Stromal cell of bone marrow (primary cell): ENCODE measurements at regions not wholly inside any gene's neighbourhood (a gene's known extent, or its start where the extent isn't known, plus 50 kb on each side); places are given as distances from the start of the nearest gene placed in this dataset.
A peak's percentile ranks its signal among the peaks of the same experiment; 100 is the strongest.
"Not testable (repeated sequence)": the region's sequence is repeated elsewhere in the genome, so short reads cannot be mapped to it uniquely, and the experiment has no call there.

Source experiments
- DNase-seq: peaks from one replicate; pipeline ENCODE4 v3.0.0-alpha.2; 2012; ENCODE audit warnings: low read depth

DNA sequence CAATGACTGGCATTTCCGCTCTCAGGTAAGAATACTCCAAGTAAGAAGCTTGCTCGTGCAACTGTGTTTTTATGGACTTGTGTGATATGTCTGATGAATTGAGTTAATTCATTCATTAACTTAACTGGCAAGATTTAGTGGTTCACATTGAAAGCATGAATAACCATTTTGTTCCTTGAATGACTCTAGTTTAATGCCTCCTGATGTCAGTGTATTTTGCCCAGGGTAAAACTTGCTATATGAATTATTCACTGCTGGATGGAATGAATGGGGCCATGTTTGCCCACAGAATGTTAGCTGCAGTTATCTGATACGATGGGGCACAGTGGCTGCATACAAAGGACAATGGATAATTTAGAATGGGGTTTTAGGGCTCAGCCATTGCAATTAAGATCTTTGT, 124.1 kb downstream of the ZNF365 start:
- no peak for DNase-seq

- not testable (repeated sequence) for DNase-seq
These were observed 125.9 kb downstream of the ZNF365 start for GRCh38 chr10:62500116-62500515.

DNA sequence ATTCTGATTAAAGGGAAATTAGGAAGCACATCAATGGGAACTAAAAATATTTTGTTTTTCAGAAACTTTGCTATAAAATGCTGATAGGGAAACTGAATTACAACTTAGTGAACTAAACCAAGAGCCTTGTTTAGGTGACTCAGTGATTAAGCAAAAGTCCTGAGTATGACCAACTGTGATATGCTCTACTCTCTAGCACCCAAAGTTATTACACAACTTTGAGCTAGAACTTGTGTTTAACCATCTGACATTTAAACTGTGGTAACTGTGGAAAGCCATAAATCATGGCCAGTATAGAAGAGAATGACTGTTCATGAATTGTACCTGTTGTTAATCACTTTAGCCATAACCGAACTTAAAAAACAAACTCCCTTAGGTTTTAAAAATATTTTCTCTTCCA, 127.4 kb downstream of the ZNF365 start:
- peak; percentile 23 for DNase-seq

GRCh38 chr10:62502995-62503613, 128.9 kb downstream of the ZNF365 start:
- DNase-seq, result peak; percentile 37

- DNase-seq, result no peak
These were observed 129.7 kb downstream of the ZNF365 start for GRCh38 chr10:62503872-62504271.

GRCh38 chr10:62506371-62506770, 132.2 kb downstream of the ZNF365 start:
- no peak for DNase-seq

DNA sequence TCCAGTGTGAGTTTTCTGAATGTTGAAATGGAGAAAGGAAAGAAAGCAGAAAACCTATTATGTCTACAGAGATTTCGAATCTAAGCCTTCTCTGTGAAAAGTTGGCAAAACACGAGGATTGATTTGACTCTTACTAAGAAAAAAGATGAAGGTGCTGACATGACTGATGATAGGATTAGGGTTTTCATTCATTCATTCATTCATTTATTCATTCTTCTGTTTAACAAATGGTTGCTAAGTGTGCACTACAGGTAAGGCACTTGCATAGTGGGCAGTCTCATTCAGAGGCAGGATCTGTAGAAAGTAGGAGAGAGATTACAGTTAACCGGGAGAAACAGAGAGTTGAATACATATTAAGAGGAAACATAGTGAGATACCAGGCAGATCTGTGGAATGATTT, 137.1 kb downstream of the ZNF365 start:
- DNase-seq, result no peak

DNA sequence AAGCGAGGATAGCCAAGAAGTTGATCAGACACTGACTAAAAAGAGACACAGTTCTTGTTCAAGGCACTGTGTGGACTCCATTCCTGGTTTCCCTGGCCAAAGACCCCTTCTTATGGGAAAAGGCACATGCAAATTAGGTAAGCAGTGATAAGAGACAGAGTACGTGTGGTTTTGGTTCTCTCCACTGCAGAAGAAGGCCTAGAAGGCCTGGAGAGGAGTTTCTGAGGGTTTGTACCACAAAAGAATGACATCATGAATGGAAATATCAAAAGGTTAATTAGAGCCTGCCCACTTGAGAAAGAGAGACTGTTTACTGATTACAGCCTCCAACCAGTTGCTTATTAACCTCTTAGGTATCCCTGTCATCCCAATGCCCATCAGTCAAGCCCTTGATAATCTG, 137.5 kb downstream of the ZNF365 start:
- DNase-seq, result no peak

DNA sequence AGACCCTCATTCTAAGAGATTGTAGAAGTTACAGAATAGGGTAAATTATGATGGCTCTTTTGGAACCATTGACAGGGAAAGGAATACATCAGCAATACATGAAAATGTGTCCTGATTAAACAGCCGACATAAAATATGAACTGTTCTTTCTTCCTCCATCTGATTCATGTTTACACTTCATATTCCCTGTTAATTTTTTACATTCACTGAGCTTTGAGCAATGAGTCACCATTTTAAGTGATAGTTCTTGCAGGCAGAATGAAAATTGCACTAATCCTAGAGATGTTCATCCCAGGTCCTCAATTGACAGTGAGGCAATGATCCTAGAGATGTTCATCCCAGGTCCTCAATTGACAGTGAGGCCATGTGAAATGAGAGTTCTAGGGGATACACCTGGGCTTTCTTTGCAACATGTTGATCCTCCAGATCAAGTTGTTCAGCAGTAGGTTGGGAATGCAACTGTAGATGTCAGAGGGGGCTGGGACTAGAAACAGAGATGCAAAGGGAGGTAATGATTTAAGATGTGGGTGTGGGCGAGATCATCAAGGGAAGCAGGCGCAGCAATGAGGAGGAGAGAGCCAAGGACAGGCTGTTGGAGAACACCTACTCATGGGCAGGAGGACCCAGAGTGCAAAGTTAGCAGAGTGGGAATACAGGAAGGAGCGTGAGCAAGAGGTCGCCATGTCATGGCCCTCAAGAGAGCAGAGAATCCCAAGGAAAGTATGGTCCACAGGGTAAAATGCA, 138.7 kb downstream of the ZNF365 start:
- no peak for DNase-seq

DNA sequence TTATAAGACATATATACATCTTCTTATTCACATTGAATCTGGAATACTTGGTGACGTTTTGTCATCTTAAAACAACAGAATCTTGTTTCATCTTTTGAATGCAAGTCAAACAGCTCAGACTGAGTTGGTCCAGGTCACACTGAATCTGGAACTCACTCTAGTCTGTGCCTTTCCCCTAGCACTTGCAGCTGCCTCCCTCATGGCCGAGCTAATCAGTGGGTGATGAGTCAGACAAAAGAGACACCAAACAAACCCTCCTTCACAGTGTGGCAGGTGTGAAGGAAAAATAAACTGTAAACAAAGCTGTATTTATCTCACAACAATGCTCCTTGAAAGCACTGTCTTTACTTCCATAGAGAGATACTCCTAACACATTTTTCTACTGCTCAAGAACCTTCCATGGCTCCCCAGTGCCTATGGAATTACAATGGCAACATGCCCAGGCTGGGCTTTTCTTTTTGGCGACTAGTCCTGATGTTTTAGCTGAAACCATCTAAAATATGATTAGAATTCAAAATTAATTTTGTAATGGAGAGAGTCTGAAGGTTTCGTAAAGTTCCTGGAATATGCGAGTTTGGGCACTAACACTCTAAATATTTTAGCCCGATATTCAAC, 140.0 kb downstream of the ZNF365 start:
- no peak for DNase-seq

DNA sequence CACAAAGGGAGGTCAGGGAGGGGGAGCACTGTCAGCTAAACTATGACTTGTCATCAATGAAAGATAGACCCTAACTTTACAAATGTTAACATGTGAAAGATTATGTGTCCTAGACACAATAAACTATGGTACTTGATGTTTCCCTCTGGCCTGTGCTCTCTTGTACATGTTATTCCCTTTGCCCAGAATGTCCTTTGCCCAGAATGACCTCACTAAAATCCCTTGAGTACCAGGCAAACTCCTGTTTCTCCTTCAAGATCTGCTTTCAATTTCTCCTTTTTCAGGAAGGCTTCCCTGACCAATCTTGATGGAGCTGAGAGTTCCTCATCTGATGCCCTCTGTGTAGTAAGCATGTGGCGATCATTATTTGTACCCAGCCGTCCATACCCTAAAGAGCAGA, 143.1 kb downstream of the ZNF365 start:
- DNase-seq, result no peak

- DNase-seq, result no peak
These were observed 153.1 kb downstream of the ZNF365 start for GRCh38 chr10:62527019-62527827.

DNA sequence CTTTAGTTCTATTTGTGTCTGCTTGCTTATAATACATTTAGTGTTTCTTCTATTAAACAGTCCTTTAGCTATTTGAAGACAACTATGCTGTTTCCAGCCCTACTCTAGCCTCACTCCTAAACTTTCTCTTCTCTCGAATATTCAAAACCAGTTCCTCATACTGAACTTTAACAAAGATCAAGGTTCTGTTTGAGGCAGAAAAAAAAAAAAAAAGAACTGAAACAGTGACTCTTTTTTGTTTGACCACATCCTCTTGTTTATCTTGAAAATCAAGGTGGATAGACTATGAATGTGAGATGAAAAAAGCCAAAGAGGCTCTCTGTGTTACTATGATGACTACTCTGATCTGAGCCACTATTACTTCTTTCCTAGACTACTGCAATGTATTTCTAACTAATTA, 154.3 kb downstream of the ZNF365 start:
- no peak for DNase-seq

DNA sequence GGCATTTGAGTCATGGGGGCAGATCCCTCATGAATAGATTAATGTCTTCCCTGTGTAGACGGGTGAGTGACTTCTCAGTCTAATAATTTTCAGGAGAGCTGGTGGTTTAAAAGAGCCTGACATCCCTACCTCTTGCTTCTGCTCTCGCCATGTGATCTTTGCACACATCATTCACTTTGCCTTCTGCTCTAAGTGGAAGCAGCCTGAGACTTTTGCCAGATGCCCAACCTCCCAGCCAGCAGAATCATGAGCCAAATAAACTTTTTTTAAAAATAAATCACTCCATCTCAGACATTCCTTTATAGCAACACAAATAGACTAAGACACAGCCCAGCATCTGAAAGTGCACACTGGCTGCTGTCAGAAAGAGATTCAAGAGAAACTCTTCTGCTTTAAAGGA, 155.2 kb downstream of the ZNF365 start:
- DNase-seq, result no peak

DNA sequence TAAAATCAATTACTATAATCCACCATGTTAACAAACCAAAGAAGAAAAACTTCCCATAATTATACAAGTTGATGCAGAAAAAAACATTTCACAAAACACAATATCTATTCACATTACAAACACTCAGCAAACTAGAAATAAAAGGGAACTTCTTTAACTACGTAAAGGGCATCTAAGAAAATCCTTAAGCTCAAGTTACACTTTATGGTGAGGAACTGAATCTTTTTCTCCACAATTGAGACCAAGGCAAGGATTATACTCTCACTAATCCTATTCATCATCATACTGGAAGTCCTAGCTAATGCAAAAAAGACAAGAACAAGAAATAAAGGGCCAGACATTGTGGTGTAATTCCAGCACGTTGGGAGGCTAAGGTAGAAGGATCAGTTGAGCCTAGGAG, 159.9 kb downstream of the ZNF365 start:
- DNase-seq, result no peak

DNA sequence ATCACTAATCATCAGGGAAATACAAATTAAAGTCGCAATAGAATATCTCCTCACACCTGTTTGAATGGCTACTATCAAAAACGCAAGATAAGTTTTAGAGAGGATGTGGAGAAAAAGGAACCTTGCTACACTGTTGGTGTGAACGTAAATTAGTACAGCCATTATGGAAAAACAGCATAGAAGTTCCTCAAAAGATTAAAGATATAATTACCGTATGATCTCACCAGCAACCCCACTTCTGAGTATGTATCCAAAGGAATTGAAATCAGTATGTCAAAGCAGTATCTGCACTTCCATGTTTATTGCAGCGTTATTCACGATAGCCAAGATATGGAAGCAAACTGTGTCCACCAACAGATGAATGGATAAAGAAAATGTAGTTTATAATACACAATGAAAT, 164.4 kb downstream of the ZNF365 start:
- no peak for DNase-seq

GRCh38 chr10:62540389-62540788, 166.2 kb downstream of the ZNF365 start:
- DNase-seq, result no peak

GRCh38 chr10:62541811-62542210, 167.6 kb downstream of the ZNF365 start:
- DNase-seq, result no peak

- no peak for DNase-seq
These were observed 169.6 kb downstream of the ZNF365 start for GRCh38 chr10:62543571-62544355.

DNA sequence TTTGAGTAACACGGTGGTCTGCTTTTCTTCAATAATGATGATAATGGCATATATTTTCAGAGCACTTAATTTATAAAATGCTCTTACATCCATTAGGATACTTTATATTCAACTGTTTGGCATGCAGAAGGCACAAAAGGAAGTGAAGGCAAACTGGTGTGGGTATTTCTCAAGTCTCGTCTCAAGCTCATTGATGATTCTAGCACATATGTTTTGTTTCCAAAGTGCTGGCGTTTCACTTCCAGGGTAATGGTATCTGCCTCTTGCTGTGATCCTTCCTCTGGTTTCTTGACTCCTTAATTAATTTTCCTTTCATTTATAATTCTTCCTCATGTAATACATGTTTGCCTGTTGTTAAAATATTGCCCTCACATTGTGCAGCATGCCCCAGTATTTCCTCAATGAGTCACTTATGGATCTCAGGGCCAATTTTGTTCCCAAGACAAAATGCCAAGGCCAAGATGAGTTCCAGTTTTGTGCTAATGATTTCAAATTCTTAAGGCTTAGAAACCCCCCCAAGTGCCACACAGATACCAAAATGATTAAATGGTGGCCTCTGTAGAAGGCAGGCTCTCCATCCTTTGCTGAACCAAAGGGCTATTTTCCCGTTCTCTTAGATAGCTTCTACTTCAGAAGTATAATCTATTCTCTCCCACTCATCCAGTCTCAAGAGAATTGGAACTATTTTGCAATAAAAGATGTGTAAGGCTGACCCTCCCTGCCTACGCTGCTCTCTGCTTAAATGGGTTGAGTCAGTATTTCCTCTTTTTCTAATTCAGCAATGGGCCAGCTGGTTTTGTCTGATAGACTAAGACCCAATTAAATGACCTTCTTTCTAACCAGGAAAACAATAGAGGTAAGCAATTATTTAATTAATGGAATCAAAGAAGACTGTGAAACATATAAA, 171.2 kb downstream of the ZNF365 start:
- peak; percentile 90 for DNase-seq

DNA sequence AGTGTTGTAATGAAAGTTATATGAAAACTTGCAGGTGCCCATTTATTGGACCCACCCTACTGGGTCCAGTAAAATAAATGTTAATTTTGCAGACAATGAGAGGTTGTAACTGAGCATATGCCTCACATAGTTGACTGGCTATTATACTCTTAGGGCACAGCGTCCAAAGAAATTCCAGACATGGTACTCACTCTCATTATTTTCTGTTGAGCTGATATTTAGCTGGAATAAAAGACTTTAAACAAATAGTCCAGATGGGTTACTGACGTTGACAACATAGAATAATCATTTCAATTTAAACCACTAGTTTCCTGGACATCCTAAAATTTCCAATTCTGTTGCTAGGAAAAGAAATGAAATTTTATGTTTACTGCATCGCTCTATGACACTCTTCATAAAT, 174.5 kb downstream of the ZNF365 start:
- no peak for DNase-seq
